Choroid plexus epithelial cell (primary cell): ENCODE measurements at regions not wholly inside any gene's neighbourhood (a gene's known extent, or its start where the extent isn't known, plus 50 kb on each side); places are given as distances from the start of the nearest gene placed in this dataset.
"Not testable (repeated sequence)": the region's sequence is repeated elsewhere in the genome, so short reads cannot be mapped to it uniquely, and the experiment has no call there.

Source experiments
- DNase-seq: peaks from one replicate; pipeline ENCODE4 v3.0.0-alpha.2; 2010; ENCODE audit warnings: low read depth
- H3K4me3 ChIP-seq: 2 replicates; pipeline ENCODE4 v1.5.1; 2011; ENCODE audit warnings: low read depth, mild to moderate bottlenecking, control low read depth, low read length, moderate library complexity
- CTCF ChIP-seq: conservative IDR thresholded peaks from 2 replicates; pipeline ENCODE4 v1.5.1; 2011; ENCODE audit warnings: low read depth, mild to moderate bottlenecking, control low read depth, inconsistent platforms, low read length, moderate library complexity

- TF ChIP-seq CTCF, result no peak
- no peak for DNase-seq
- H3K4me3 ChIP-seq, result no peak overlapping the region
Measured at GRCh38 chr13:26483546-26483945, 73.9 kb upstream of the WASF3 start.

DNA sequence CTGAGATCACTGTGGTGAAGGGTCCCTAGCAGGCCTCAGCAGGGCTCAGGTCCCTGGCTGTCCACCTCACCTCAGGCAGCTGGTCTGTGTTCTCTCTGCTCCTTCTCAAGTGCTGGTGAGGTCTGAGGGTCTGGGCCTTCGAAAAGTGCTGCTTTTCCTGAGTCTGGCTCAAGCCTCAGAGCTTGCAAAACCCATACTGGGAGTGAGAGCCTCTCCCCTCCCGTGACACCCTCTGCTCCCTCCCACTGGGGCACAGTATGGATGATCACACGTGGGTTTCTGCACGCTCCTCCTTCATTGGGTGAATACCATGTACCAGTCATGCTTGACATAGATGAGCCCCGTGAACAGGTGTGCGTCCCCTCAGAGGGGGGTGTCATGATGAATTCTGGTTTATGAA, 73.3 kb upstream of the WASF3 start:
- TF ChIP-seq CTCF, result no peak
- no peak for DNase-seq
- H3K4me3 ChIP-seq, result no peak overlapping the region

GRCh38 chr13:26485288-26485687, 72.2 kb upstream of the WASF3 start:
- no peak for DNase-seq

GRCh38 chr13:26485786-26486185, 71.7 kb upstream of the WASF3 start:
- H3K4me3 ChIP-seq, result no peak overlapping the region
- no peak for TF ChIP-seq CTCF
- peak; percentile 59 for DNase-seq

More at GRCh38 chr13:26485288-26485687, 72.2 kb upstream of the WASF3 start:
- no peak overlapping the region for H3K4me3 ChIP-seq
- no peak for TF ChIP-seq CTCF

GRCh38 chr13:26486550-26486949, 70.9 kb upstream of the WASF3 start:
- no peak for DNase-seq
- H3K4me3 ChIP-seq, result no peak overlapping the region
- TF ChIP-seq CTCF, result no peak

DNA sequence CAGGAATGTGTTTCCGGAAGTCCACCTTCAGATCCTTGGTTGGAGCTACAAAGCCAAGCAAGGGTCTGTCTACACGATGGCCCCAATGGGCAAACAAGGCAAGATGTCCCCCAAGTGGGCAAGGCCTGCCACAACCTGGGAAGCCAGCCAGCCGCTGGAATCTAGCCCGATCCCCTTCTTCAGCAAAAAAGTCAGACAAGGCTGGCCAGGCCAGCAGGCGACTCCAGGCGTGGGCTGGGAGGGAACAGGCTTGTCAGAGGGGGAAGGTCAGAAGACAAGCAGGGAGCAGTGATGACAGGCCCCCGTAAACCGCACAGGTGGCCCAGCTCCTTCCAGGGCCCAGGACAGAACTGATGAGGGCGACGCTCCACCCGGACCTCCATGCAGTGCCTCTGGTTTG, 69.7 kb upstream of the WASF3 start:
- no peak overlapping the region for H3K4me3 ChIP-seq
- TF ChIP-seq CTCF, result no peak
- no peak for DNase-seq

DNA sequence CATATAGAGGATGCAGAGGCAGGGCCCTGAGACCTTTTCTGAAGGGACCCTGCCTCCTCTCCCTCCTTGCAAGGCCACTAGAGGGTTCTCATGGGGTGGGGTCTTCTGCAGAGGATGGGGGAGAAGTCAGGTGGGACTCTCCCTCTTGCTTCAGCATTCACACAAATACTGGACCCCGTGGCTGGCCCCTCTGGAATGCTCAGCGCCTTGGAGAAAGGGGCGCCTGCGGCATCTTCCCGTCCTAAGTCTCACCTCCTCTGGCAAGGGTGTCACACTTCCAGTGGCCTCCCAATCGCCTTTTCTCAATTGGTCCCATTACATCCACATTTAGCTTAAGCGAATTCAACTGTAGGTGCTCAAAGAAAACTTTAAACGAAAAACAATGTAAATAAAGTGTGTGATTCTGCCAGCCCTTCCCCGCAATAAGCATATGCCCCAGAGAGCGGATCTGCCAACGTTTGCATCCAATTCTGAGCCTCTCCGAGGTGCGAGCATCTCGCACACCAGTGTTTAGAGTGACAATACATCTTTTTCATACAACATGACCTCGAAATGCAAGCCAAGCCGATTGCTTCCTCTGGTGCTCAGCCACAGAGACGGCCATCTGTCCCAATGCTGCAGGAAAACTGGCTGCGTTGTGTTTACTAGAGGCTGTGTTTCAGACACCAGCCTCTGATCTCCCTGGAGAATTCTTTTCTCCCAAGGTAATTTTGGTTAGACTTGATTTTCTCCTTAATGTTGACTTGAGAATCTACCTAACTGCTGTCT, 69.1 kb upstream of the WASF3 start:
- no peak for DNase-seq
- no peak overlapping the region for H3K4me3 ChIP-seq
- no peak for TF ChIP-seq CTCF

GRCh38 chr13:26492301-26492700, 65.2 kb upstream of the WASF3 start:
- H3K4me3 ChIP-seq, DNase-seq: not testable (repeated sequence)
